ENCODE measurements at regions not wholly inside any gene's neighbourhood (a gene's known extent, or its start where the extent isn't known, plus 50 kb on each side); places are given as distances from the start of the nearest gene placed in this dataset.

DNA sequence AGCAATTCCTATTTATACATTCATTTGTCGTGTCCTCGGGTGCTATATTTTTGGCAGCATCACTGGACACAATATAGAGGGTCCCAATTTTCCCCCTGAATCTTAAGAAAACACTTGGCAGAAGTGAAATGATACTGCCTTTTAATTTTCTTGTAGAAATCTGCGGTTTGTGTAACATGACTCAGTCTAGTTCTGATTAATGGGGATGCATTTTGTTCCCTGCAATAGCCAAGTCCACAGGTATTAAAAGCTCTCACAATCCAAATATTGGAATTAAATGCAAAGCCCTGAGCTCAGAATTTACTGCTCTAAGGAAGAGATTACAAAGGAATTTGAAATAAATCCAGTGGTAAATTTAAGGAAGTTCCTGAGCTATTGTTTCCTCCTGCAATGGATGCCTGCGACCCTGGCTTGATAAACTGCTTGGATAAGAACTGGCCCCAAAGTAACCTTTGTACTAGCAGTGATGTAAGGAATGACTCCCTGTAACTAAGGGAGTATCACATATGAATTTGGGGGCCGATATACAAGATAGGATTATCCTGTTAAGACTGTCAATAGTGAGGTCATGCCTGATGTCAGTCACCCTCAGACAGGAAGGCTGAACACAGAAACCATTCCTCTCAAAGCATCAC lies 349.7 kb upstream of the C1orf87 start:
- no peak for TF ChIP-seq YY1 (IDR thresholded peaks at IDR 0.05; ENCODE audit: insufficient read depth, insufficient read length)
- TF ChIP-seq SUZ12 (IDR thresholded peaks at IDR 0.05; ENCODE audit: extremely low read depth, insufficient read depth, insufficient read length), result no peak
- TF ChIP-seq ZNF274 (IDR thresholded peaks at IDR 0.05; ENCODE audit: low read depth, low read length), result no peak
